ENCODE measurements at regions not wholly inside any gene's neighbourhood (a gene's known extent, or its start where the extent isn't known, plus 50 kb on each side); places are given as distances from the start of the nearest gene placed in this dataset.

GRCh38 chr6:137699031-137699683, 167.9 kb upstream of the TNFAIP3 start:
- TF ChIP-seq CTCF (IDR thresholded peaks at IDR 0.05) = no peak
- no peak for TF ChIP-seq POLR2A (IDR thresholded peaks at IDR 0.05)
